Activated naive CD8-positive, alpha-beta T cell treated with anti-CD3 and anti-CD28 coated beads for 36 hours (primary cell): ENCODE measurements at regions not wholly inside any gene's neighbourhood (a gene's known extent, or its start where the extent isn't known, plus 50 kb on each side); places are given as distances from the start of the nearest gene placed in this dataset.

ENCODE experiments used
- DNase-seq: peaks from one replicate; pipeline ENCODE4 v3.0.0; 2021
- H3K27ac Mint-ChIP-seq: one replicate; pipeline ENCODE4 v1.8.0; 2022; ENCODE audit warnings: mild to moderate bottlenecking, moderate library complexity, mixed read lengths
- H3K27me3 Mint-ChIP-seq: one replicate; pipeline ENCODE4 v1.8.0; 2022; ENCODE audit warnings: mild to moderate bottlenecking, mixed read lengths
- H3K36me3 Mint-ChIP-seq: one replicate; pipeline ENCODE4 v1.8.0; 2021; ENCODE audit warnings: mild to moderate bottlenecking, mixed read lengths
- H3K4me1 Mint-ChIP-seq: one replicate; pipeline ENCODE4 v1.8.0; 2021; ENCODE audit warnings: mixed read lengths
- H3K4me3 Mint-ChIP-seq: one replicate; pipeline ENCODE4 v1.8.0; 2022; ENCODE audit warnings: mild to moderate bottlenecking, moderate library complexity, mixed read lengths
- H3K9me3 Mint-ChIP-seq: one replicate; pipeline ENCODE4 v1.8.0; 2022; ENCODE audit warnings: mixed read lengths

GRCh38 chr5:106545325-106545724 lies 1125.4 kb downstream of the EFNA5 start:
- H3K27me3 Mint-ChIP-seq, result no peaks in the 10 kb centered on the region
- H3K36me3 Mint-ChIP-seq, result no peaks in the 10 kb centered on the region
- H3K4me3 Mint-ChIP-seq, result no peak overlapping the region
- H3K9me3 Mint-ChIP-seq, result peaks cover 17% of the 10 kb centered on the region
- no peak for DNase-seq
- H3K4me1 Mint-ChIP-seq, result no peaks in the 10 kb centered on the region
- no peak overlapping the region for H3K27ac Mint-ChIP-seq

- Mint-ChIP-seq H3K36me3 (no peaks in the 10 kb centered on the region), H3K9me3 (peaks cover 19% of the 10 kb centered on the region), H3K27me3 (no peaks in the 10 kb centered on the region), H3K4me3 (no peak overlapping the region), H3K27ac (no peak overlapping the region), H3K4me1 (no peaks in the 10 kb centered on the region)
- DNase-seq, result no peak
Measured at GRCh38 chr5:106543330-106543729, 1127.4 kb downstream of the EFNA5 start.

- Mint-ChIP-seq H3K4me1 (no peaks in the 10 kb centered on the region), H3K27me3 (no peaks in the 10 kb centered on the region), H3K36me3 (no peaks in the 10 kb centered on the region), H3K27ac (no peak overlapping the region), H3K4me3 (no peak overlapping the region), H3K9me3 (peaks cover 5% of the 10 kb centered on the region)
- no peak for DNase-seq
Measured at GRCh38 chr5:106530150-106530549, 1140.6 kb downstream of the EFNA5 start.

GRCh38 chr5:106525438-106525837 lies 1145.3 kb downstream of the EFNA5 start:
- Mint-ChIP-seq H3K4me3 (no peak overlapping the region), H3K36me3 (no peaks in the 10 kb centered on the region), H3K27me3 (no peaks in the 10 kb centered on the region), H3K27ac (no peak overlapping the region), H3K9me3 (peaks cover 1% of the 10 kb centered on the region), H3K4me1 (no peaks in the 10 kb centered on the region)
- no peak for DNase-seq

- Mint-ChIP-seq H3K36me3 (no peaks in the 10 kb centered on the region), H3K4me3 (no peak overlapping the region), H3K4me1 (no peaks in the 10 kb centered on the region), H3K9me3 (peaks cover 1% of the 10 kb centered on the region), H3K27ac (no peak overlapping the region), H3K27me3 (no peaks in the 10 kb centered on the region)
- no peak for DNase-seq
Measured at GRCh38 chr5:106523852-106524251, 1146.9 kb downstream of the EFNA5 start.

- no peaks in the 10 kb centered on the region for H3K27me3 Mint-ChIP-seq
- H3K36me3 Mint-ChIP-seq, result no peaks in the 10 kb centered on the region
- no peak overlapping the region for H3K27ac Mint-ChIP-seq
- peaks cover 1% of the 10 kb centered on the region for H3K9me3 Mint-ChIP-seq
- no peaks in the 10 kb centered on the region for H3K4me1 Mint-ChIP-seq
- DNase-seq, result no peak
- no peak overlapping the region for H3K4me3 Mint-ChIP-seq
Measured at GRCh38 chr5:106522296-106522695, 1148.4 kb downstream of the EFNA5 start.

GRCh38 chr5:106521701-106522100 lies 1149.0 kb downstream of the EFNA5 start:
- no peak overlapping the region for H3K27ac Mint-ChIP-seq
- DNase-seq, result no peak
- no peaks in the 10 kb centered on the region for H3K27me3 Mint-ChIP-seq
- no peak overlapping the region for H3K4me3 Mint-ChIP-seq
- H3K4me1 Mint-ChIP-seq, result no peaks in the 10 kb centered on the region
- no peaks in the 10 kb centered on the region for H3K36me3 Mint-ChIP-seq
- H3K9me3 Mint-ChIP-seq, result peaks cover 1% of the 10 kb centered on the region

GRCh38 chr5:106510321-106510720 lies 1160.4 kb downstream of the EFNA5 start:
- Mint-ChIP-seq H3K27me3 (no peaks in the 10 kb centered on the region), H3K36me3 (no peaks in the 10 kb centered on the region), H3K27ac (no peak overlapping the region), H3K4me1 (no peaks in the 10 kb centered on the region), H3K4me3 (no peak overlapping the region), H3K9me3 (peaks cover 6% of the 10 kb centered on the region)
- DNase-seq, result no peak

GRCh38 chr5:106508894-106509293 lies 1161.8 kb downstream of the EFNA5 start:
- H3K4me1 Mint-ChIP-seq, result no peaks in the 10 kb centered on the region
- no peaks in the 10 kb centered on the region for H3K36me3 Mint-ChIP-seq

GRCh38 chr5:106493910-106494309 lies 1176.8 kb downstream of the EFNA5 start:
- Mint-ChIP-seq H3K4me3 (no peak overlapping the region), H3K36me3 (no peaks in the 10 kb centered on the region)

More at GRCh38 chr5:106508894-106509293, 1161.8 kb downstream of the EFNA5 start:
- no peak overlapping the region for H3K27ac Mint-ChIP-seq
- no peak for DNase-seq
- H3K4me3 Mint-ChIP-seq, result no peak overlapping the region
- peaks cover 7% of the 10 kb centered on the region for H3K9me3 Mint-ChIP-seq
- no peaks in the 10 kb centered on the region for H3K27me3 Mint-ChIP-seq

GRCh38 chr5:106489004-106489403 lies 1181.7 kb downstream of the EFNA5 start:
- DNase-seq, result no peak
- Mint-ChIP-seq H3K4me3 (no peak overlapping the region), H3K9me3 (peaks cover 3% of the 10 kb centered on the region), H3K36me3 (no peaks in the 10 kb centered on the region), H3K4me1 (no peaks in the 10 kb centered on the region), H3K27ac (no peak overlapping the region), H3K27me3 (no peaks in the 10 kb centered on the region)

More at GRCh38 chr5:106493910-106494309, 1176.8 kb downstream of the EFNA5 start:
- Mint-ChIP-seq H3K27me3 (no peaks in the 10 kb centered on the region), H3K27ac (no peak overlapping the region), H3K4me1 (no peaks in the 10 kb centered on the region), H3K9me3 (peaks cover 5% of the 10 kb centered on the region)
- DNase-seq, result no peak

GRCh38 chr5:106488407-106488806 lies 1182.3 kb downstream of the EFNA5 start:
- H3K27ac Mint-ChIP-seq, result no peak overlapping the region
- no peak overlapping the region for H3K4me3 Mint-ChIP-seq
- no peak for DNase-seq
- peaks cover 3% of the 10 kb centered on the region for H3K9me3 Mint-ChIP-seq
- no peaks in the 10 kb centered on the region for H3K36me3 Mint-ChIP-seq
- no peaks in the 10 kb centered on the region for H3K4me1 Mint-ChIP-seq
- no peaks in the 10 kb centered on the region for H3K27me3 Mint-ChIP-seq

GRCh38 chr5:106481374-106481773 lies 1189.4 kb downstream of the EFNA5 start:
- Mint-ChIP-seq H3K9me3 (peaks cover 2% of the 10 kb centered on the region), H3K36me3 (no peaks in the 10 kb centered on the region), H3K4me3 (no peak overlapping the region), H3K27ac (no peak overlapping the region), H3K4me1 (no peaks in the 10 kb centered on the region), H3K27me3 (no peaks in the 10 kb centered on the region)
- no peak for DNase-seq

GRCh38 chr5:106476630-106477029 lies 1194.1 kb downstream of the EFNA5 start:
- peaks cover 5% of the 10 kb centered on the region for H3K9me3 Mint-ChIP-seq
- H3K4me1 Mint-ChIP-seq, result no peaks in the 10 kb centered on the region
- no peak overlapping the region for H3K27ac Mint-ChIP-seq
- no peak for DNase-seq
- H3K36me3 Mint-ChIP-seq, result no peaks in the 10 kb centered on the region
- no peak overlapping the region for H3K4me3 Mint-ChIP-seq
- no peaks in the 10 kb centered on the region for H3K27me3 Mint-ChIP-seq

GRCh38 chr5:106474066-106474465 lies 1196.7 kb downstream of the EFNA5 start:
- DNase-seq, result no peak
- Mint-ChIP-seq H3K4me3 (no peak overlapping the region), H3K36me3 (no peaks in the 10 kb centered on the region)

GRCh38 chr5:106459541-106459940 lies 1211.2 kb downstream of the EFNA5 start:
- H3K4me1 Mint-ChIP-seq, result no peaks in the 10 kb centered on the region
- no peaks in the 10 kb centered on the region for H3K9me3 Mint-ChIP-seq
- no peak overlapping the region for H3K4me3 Mint-ChIP-seq
- no peak overlapping the region for H3K27ac Mint-ChIP-seq
- H3K36me3 Mint-ChIP-seq, result no peaks in the 10 kb centered on the region
- DNase-seq, result no peak
- no peaks in the 10 kb centered on the region for H3K27me3 Mint-ChIP-seq

More at GRCh38 chr5:106474066-106474465, 1196.7 kb downstream of the EFNA5 start:
- H3K4me1 Mint-ChIP-seq, result no peaks in the 10 kb centered on the region
- no peak overlapping the region for H3K27ac Mint-ChIP-seq
- H3K9me3 Mint-ChIP-seq, result peaks cover 7% of the 10 kb centered on the region
- no peaks in the 10 kb centered on the region for H3K27me3 Mint-ChIP-seq
